A549 (cell line): ENCODE measurements at regions not wholly inside any gene's neighbourhood (a gene's known extent, or its start where the extent isn't known, plus 50 kb on each side); places are given as distances from the start of the nearest gene placed in this dataset.

Experiments used
- ATAC-seq, 2 experiments: fragments of 200-7000 bp in 1 of 2; fragments of >200 bp in 1 of 2; cut with Nextera tagmentation in 1 of 2; cut with Tn5 transposase in 1 of 2; 3 replicates each; pipeline versions ENCODE4 v1.8.0 to v1.9.1; 2018 to 2020; ENCODE audit warnings: mild to moderate bottlenecking in 1 of 2, moderate library complexity in 1 of 2
- CTCF ChIA-PET: fragments of 300-600 bp; sonication (Branson Sonifier 250); formaldehyde crosslinking; extraction: SDS; loops from one replicate; lab custom pipeline; 2021; ENCODE audit warnings: antibody characterized with exemption, inconsistent platforms; lab: Yijun Ruan, JAX
- POLR2A ChIA-PET: fragments of 350-600 bp; formaldehyde crosslinking; extraction: SDS; loops from one replicate; lab custom pipeline; 2021; ENCODE audit warnings: antibody characterized with exemption, inconsistent platforms; lab: Yijun Ruan, JAX
- DNase-seq, 2 experiments: peaks; one replicate each; pipeline versions ENCODE4 v3.0.0 to v3.0.0-alpha.2; 2011 to 2016; ENCODE audit warnings: low read depth in 1 of 2, low spot score in 1 of 2
- FAIRE-seq: peaks from 2 replicates; lab custom pipeline; 2011; peaks lifted over from hg19 to GRCh38; lab: Jason Lieb, UNC
- H3K27ac ChIP-seq, 2 experiments: fragments of >200 bp; sonication (Bioruptor Twin); formaldehyde crosslinking; 3 replicates each; pipeline ENCODE4 v1.5.1; 2016 to 2017
- H3K4me1 ChIP-seq: fragments of >200 bp; sonication (Bioruptor Twin); formaldehyde crosslinking; 3 replicates; pipeline ENCODE4 v1.6.1; 2016
- H3K4me2 ChIP-seq: fragments of >200 bp; sonication (Bioruptor Twin); formaldehyde crosslinking; 3 replicates; pipeline ENCODE4 v1.6.1; 2016
- H3K4me3 ChIP-seq: fragments of >200 bp; sonication (Bioruptor Twin); formaldehyde crosslinking; 3 replicates; pipeline ENCODE4 v1.5.1; 2016
- H3K9me3 ChIP-seq: fragments of >200 bp; sonication (Bioruptor Twin); formaldehyde crosslinking; 3 replicates; pipeline ENCODE4 v1.6.1; 2016
- BCL3 ChIP-seq: fragments of >200 bp; sonication (Bioruptor Twin); formaldehyde crosslinking; IDR thresholded peaks from 3 replicates; pipeline ENCODE4 v1.6.1; 2016
- CHD4 ChIP-seq: fragments of 200-600 bp; sonication (generic); IDR thresholded peaks from 2 replicates; pipeline ENCODE4 v1.6.1; 2016; ENCODE audit warnings: antibody characterized with exemption, mild to moderate bottlenecking, borderline replicate concordance
- CTCF ChIP-seq: fragments of >200 bp; sonication (Bioruptor Twin); formaldehyde crosslinking; IDR thresholded peaks from 3 replicates; pipeline ENCODE4 v1.5.1; 2016
- E2F6 ChIP-seq: IDR thresholded peaks from 2 replicates; pipeline ENCODE4 v1.6.1; 2012; ENCODE audit warnings: low read depth, borderline replicate concordance
- EHF ChIP-seq: fragments of 250-450 bp; sonication (Bioruptor Pico); IDR thresholded peaks from 2 replicates; pipeline ENCODE4 v1.5.0; 2020; ENCODE audit warnings: mild to moderate bottlenecking
- EHMT2 ChIP-seq: fragments of 200-600 bp; sonication (generic); IDR thresholded peaks from 2 replicates; pipeline ENCODE4 v1.6.1; 2016; ENCODE audit warnings: antibody characterized with exemption, low read depth, mild to moderate bottlenecking, moderate library complexity
- ELK1 ChIP-seq: fragments of 150-350 bp; IDR thresholded peaks from 2 replicates; pipeline ENCODE4 v1.6.1; 2014; ENCODE audit warnings: low read depth, mild to moderate bottlenecking, low read length
- EP300 ChIP-seq, 2 experiments: fragments of >200 bp; sonication (Bioruptor Twin); formaldehyde crosslinking; IDR thresholded peaks; 2 replicates in 1 of 2; 3 replicates in 1 of 2; pipeline ENCODE4 v1.6.1; 2016 to 2017
- FOXS1 ChIP-seq: fragments of 250-450 bp; sonication (Bioruptor Pico); IDR thresholded peaks from 2 replicates; pipeline ENCODE4 v1.5.0; 2020; ENCODE audit warnings: mild to moderate bottlenecking, moderate library complexity
- GATA3 ChIP-seq: IDR thresholded peaks from 2 replicates; pipeline ENCODE4 v1.6.1; 2012; ENCODE audit warnings: borderline replicate concordance
- HDAC2 ChIP-seq: fragments of 200-600 bp; sonication (generic); IDR thresholded peaks from 2 replicates; pipeline ENCODE4 v1.6.1; 2016
- HES2 ChIP-seq: fragments of >200 bp; sonication (Bioruptor Twin); formaldehyde crosslinking; IDR thresholded peaks from 2 replicates; pipeline ENCODE4 v1.6.1; 2016
- HEYL ChIP-seq: fragments of 250-450 bp; sonication (Bioruptor Pico); IDR thresholded peaks from 2 replicates; pipeline ENCODE4 v1.8.0; 2021; ENCODE audit warnings: mild to moderate bottlenecking, moderate library complexity
- HOXB5 ChIP-seq: fragments of 250-450 bp; sonication (Bioruptor Pico); IDR thresholded peaks from 2 replicates; pipeline ENCODE4 v1.5.0; 2020; ENCODE audit warnings: mild to moderate bottlenecking, moderate library complexity
- KDM5A ChIP-seq: fragments of 200-600 bp; sonication (generic); IDR thresholded peaks from 2 replicates; pipeline ENCODE4 v1.6.1; 2016; ENCODE audit warnings: antibody characterized with exemption, mild to moderate bottlenecking
- NR3C1 ChIP-seq: fragments of >200 bp; sonication (Bioruptor Twin); formaldehyde crosslinking; IDR thresholded peaks from 3 replicates; pipeline ENCODE4 v1.6.1; 2017
- PBX3 ChIP-seq: IDR thresholded peaks from 2 replicates; pipeline ENCODE4 v1.6.1; 2012
- PHF8 ChIP-seq: fragments of 200-600 bp; sonication (generic); IDR thresholded peaks from 2 replicates; pipeline ENCODE4 v1.6.1; 2016; ENCODE audit warnings: low read depth, mild to moderate bottlenecking, antibody characterized with exemption, moderate library complexity, borderline replicate concordance
- RFX5 ChIP-seq: fragments of 450-650 bp; IDR thresholded peaks from 2 replicates; pipeline ENCODE4 v1.7.1; 2014; ENCODE audit warnings: antibody characterized with exemption, mild to moderate bottlenecking, moderate library complexity
- RNF2 ChIP-seq: fragments of 200-600 bp; sonication (generic); IDR thresholded peaks from 2 replicates; pipeline ENCODE4 v1.6.1; 2016; ENCODE audit warnings: low read depth, mild to moderate bottlenecking, antibody characterized with exemption, moderate library complexity, borderline replicate concordance
- TP53 ChIP-seq: fragments of 250-450 bp; sonication (Bioruptor Pico); IDR thresholded peaks from 2 replicates; pipeline ENCODE4 v1.5.0; 2021; ENCODE audit warnings: mild to moderate bottlenecking, moderate library complexity
- ZC3H11A ChIP-seq: fragments of 450-650 bp; IDR thresholded peaks from 2 replicates; pipeline ENCODE4 v1.6.1; 2014; ENCODE audit warnings: antibody characterized with exemption, mild to moderate bottlenecking
- ZFP36 ChIP-seq: fragments of 450-650 bp; IDR thresholded peaks from 2 replicates; pipeline ENCODE4 v1.6.1; 2014; ENCODE audit warnings: borderline replicate concordance; ENCODE audit not compliant: partially characterized antibody
- WGBS: methylation state at CpG from one replicate; pipeline ENCODE4 v1.1.6; 2017; ENCODE audit errors: missing lambda C conversion rate; 5-methylcytosine and 5-hydroxymethylcytosine counted together

GRCh38 chr1:54481201-54481884, 66.7 kb upstream of the ACOT11 start (continued):
- TF ChIP-seq RNF2, result no peak

- DNase-seq, result no peak
- no peak for FAIRE-seq
- Histone ChIP-seq H3K4me2 (no peak overlapping the region), H3K4me1 (no peaks in the 10 kb centered on the region), H3K4me3 (no peak overlapping the region), H3K27ac (no peak overlapping the region), H3K9me3 (no peaks in the 10 kb centered on the region)
- WGBS, result 53% methylated on average over 4 of the region's 4 CpGs
- CTCF ChIA-PET, result interaction anchor here (0.8 to 1.0 kb wide), 3 partner anchors 9 to 329 kb away, joined by 3 read pairs; no protein-coding TSS in a partner anchor
- TF ChIP-seq KDM5A, result no peak
- no peak for TF ChIP-seq CTCF
- TF ChIP-seq ZFP36, result no peak
- no peak for TF ChIP-seq HOXB5 (CRISPR knock-in tag)
- no peak for TF ChIP-seq TP53
- TF ChIP-seq EHMT2, result no peak
- TF ChIP-seq ELK1, result no peak
- no peak for TF ChIP-seq RNF2
- no peak for TF ChIP-seq CHD4
- POLR2A ChIA-PET, result no interaction called here
- no peak for ATAC-seq
Measured at GRCh38 chr1:54480525-54480848, 67.5 kb upstream of the ACOT11 start.

- no peaks in the 10 kb centered on the region for H3K9me3 ChIP-seq
- no peak overlapping the region for H3K27ac ChIP-seq
- H3K4me2 ChIP-seq, result no peak overlapping the region
- no peak for DNase-seq
- H3K4me3 ChIP-seq, result no peak overlapping the region
- ChIA-PET POLR2A (no interaction called here), CTCF (interaction anchor here (0.9 to 2.3 kb wide), 2 partner anchors 10 to 41 kb away, joined by 3 to 11 read pairs; no protein-coding TSS in a partner anchor)
- WGBS, result 70% methylated on average over 7 of the region's 7 CpGs
- TF ChIP-seq GATA3 (no peak), HEYL (no peak), E2F6 (no peak), CHD4 (no peak), PBX3 (no peak), TP53 (no peak), PHF8 (no peak), NR3C1 (no peak), EHF (CRISPR knock-in tag) (no peak), HES2 (no peak), HDAC2 (no peak), RFX5 (no peak), EP300 (IDR thresholded peaks at IDR 0.05) (no peak), BCL3 (no peak), KDM5A (no peak), FOXS1 (CRISPR knock-in tag) (no peak), ZC3H11A (no peak), RNF2 (no peak)
- H3K4me1 ChIP-seq, result no peaks in the 10 kb centered on the region
- FAIRE-seq, result no peak
- no peak; a peak in 1 of 6 replicates for ATAC-seq
Measured at GRCh38 chr1:54479841-54480524, 68.0 kb upstream of the ACOT11 start.
